ENCODE measurements at regions not wholly inside any gene's neighbourhood (a gene's known extent, or its start where the extent isn't known, plus 50 kb on each side); places are given as distances from the start of the nearest gene placed in this dataset.

DNA sequence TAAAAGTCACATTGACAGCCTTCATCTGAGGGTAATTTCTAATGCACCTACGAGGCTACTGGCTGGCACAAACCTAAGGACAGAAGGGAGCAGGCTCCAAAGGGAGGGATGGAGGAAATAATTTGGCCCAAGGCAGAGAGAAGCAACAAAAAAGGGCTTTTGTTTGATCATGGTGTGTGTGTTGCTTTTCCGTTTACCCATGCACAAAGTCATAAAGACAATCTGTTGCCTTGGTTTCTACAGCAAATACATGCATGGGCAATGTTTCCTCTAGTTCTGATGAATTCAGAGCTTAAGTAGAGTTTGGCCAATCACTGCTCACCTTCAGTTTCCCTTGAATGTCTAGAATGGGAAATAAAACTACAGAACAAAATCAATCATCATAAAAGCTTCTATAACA is 262.5 kb upstream of the CAND1 start:
- no peak for TF ChIP-seq CTCF (IDR thresholded peaks at IDR 0.05)
- TF ChIP-seq POLR2A (IDR thresholded peaks at IDR 0.05) = no peak
